ENCODE measurements at regions not wholly inside any gene's neighbourhood (a gene's known extent, or its start where the extent isn't known, plus 50 kb on each side); places are given as distances from the start of the nearest gene placed in this dataset.

DNA sequence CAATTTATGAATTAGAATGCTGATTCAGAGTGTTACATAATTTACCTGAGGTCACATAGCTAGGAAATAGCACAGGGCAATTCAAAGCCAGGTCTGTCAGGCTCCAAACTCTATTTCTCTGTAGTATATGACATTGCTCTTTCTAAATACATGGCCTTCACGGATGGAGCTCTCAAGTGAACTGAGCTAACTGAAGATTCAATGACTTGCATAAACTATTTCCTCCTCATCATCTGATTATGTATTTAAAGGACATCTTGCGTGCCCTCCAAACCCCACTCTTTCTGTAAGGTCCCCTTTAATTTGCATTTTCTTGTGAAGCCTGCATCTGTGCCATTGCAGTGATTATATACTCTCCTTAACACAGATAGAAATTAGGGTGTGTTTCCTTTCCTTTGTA is 537.4 kb upstream of the VRK2 start:
- Histone ChIP-seq H3K27ac (ENCODE audit: low read length) (no peak overlapping the region), H3K36me3 (ENCODE audit: control insufficient read depth in 2 of 2, insufficient read depth in 2 of 2, low read length in 2 of 2) (no peaks in the 10 kb centered on the region), H3K9me3 (ENCODE audit: control insufficient read depth in 2 of 2, low read length in 2 of 2) (no peaks in the 10 kb centered on the region), H3K4me1 (ENCODE audit: control insufficient read depth, insufficient read depth, low read length) (no peaks in the 10 kb centered on the region), H3K27me3 (ENCODE audit: control insufficient read depth in 1 of 2, insufficient read depth in 2 of 2, low read length in 2 of 2) (no peaks in the 10 kb centered on the region), H3K4me3 (ENCODE audit: low read length in 2 of 2) (no peak overlapping the region), H3K9ac (ENCODE audit: low read length in 2 of 2) (no peak overlapping the region)

DNA sequence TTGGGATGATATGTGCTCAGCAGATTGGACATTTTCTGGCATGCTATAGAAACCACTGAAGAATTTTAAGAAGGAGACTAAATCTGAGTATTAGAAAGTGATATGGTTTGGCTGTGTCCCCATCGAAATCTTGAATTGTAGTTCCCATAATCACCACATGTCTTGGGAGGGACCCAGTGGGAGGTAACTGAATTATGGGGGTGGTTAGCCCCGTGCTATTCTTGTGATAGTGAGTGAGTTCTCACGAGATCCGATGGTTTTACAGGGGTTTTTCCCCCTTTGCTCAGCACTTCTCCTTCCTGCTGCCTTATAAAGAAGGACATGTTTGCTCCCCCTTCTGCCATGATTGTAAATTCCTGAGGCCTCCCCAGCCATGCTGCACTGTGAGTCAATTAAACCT is 535.9 kb upstream of the VRK2 start:
- H3K4me3 ChIP-seq (ENCODE audit: low read length in 2 of 2), result no peak overlapping the region
- H3K9me3 ChIP-seq (ENCODE audit: control insufficient read depth in 2 of 2, low read length in 2 of 2), result no peaks in the 10 kb centered on the region
- no peaks in the 10 kb centered on the region for H3K27me3 ChIP-seq (ENCODE audit: control insufficient read depth in 1 of 2, insufficient read depth in 2 of 2, low read length in 2 of 2)
- H3K9ac ChIP-seq (ENCODE audit: low read length in 2 of 2), result no peak overlapping the region
- H3K36me3 ChIP-seq (ENCODE audit: control insufficient read depth in 2 of 2, insufficient read depth in 2 of 2, low read length in 2 of 2), result no peaks in the 10 kb centered on the region
- no peaks in the 10 kb centered on the region for H3K4me1 ChIP-seq (ENCODE audit: control insufficient read depth, insufficient read depth, low read length)
- H3K27ac ChIP-seq (ENCODE audit: low read length), result no peak overlapping the region

DNA sequence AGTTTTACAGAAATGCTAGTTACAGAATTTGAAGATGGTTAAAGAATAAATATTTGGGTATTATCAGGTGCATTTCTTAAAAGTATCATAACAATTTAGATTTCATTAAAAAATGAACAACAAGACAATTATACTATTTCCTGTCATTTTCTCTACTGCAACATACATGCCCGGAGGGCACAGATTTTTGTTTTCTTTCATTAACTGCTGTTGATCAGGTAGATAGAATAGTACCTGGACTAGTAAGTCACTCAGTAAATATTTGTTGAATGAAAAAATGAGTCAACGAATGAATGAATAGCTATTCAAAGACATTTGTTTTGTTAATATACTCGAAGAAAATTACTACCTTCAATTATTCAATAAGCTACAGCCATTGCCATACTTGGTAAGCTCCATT is 531.2 kb upstream of the VRK2 start:
- no peak overlapping the region for H3K27ac ChIP-seq (ENCODE audit: low read length)
- no peaks in the 10 kb centered on the region for H3K27me3 ChIP-seq (ENCODE audit: control insufficient read depth in 1 of 2, insufficient read depth in 2 of 2, low read length in 2 of 2)
- H3K4me1 ChIP-seq (ENCODE audit: control insufficient read depth, insufficient read depth, low read length), result no peaks in the 10 kb centered on the region
- H3K36me3 ChIP-seq (ENCODE audit: control insufficient read depth in 2 of 2, insufficient read depth in 2 of 2, low read length in 2 of 2), result no peaks in the 10 kb centered on the region
- H3K9me3 ChIP-seq (ENCODE audit: control insufficient read depth in 2 of 2, low read length in 2 of 2), result no peaks in the 10 kb centered on the region
- H3K4me3 ChIP-seq (ENCODE audit: low read length in 2 of 2), result no peak overlapping the region
- H3K9ac ChIP-seq (ENCODE audit: low read length in 2 of 2), result no peak overlapping the region

DNA sequence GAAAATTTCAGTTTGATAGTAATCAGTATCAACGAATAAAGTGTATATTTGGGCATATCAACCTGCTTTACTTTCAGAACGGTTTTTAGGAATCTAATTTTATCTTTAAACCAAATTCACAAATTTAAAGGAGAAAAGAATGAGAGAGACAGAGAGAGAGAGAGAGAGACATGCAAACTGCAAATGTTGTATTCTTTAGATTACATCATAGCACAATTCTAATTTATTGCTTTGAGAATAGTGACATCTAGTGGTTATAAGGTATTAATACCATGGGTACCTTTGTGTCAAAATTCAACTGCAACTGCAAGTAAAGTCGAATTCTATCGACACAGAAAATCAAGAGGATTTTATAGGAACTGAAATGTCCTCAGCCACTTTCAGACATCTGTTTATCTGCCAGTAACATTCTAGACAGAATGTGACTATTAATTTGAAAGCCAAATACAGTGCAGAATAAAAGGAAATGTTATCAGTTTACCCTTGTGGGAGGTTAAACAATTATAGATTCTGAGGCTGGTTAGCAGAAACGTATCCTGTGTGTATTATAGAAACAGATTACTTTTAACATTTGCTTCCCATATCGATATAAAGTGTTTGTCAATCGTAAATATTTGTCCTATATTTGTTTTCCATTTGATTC is 529.8 kb upstream of the VRK2 start:
- no peak overlapping the region for H3K9ac ChIP-seq (ENCODE audit: low read length in 2 of 2)
- no peaks in the 10 kb centered on the region for H3K4me1 ChIP-seq (ENCODE audit: control insufficient read depth, insufficient read depth, low read length)
- no peak overlapping the region for H3K4me3 ChIP-seq (ENCODE audit: low read length in 2 of 2)
- H3K27ac ChIP-seq (ENCODE audit: low read length), result no peak overlapping the region
- H3K36me3 ChIP-seq (ENCODE audit: control insufficient read depth in 2 of 2, insufficient read depth in 2 of 2, low read length in 2 of 2), result no peaks in the 10 kb centered on the region
- no peaks in the 10 kb centered on the region for H3K27me3 ChIP-seq (ENCODE audit: control insufficient read depth in 1 of 2, insufficient read depth in 2 of 2, low read length in 2 of 2)
- H3K9me3 ChIP-seq (ENCODE audit: control insufficient read depth in 2 of 2, low read length in 2 of 2), result no peaks in the 10 kb centered on the region

DNA sequence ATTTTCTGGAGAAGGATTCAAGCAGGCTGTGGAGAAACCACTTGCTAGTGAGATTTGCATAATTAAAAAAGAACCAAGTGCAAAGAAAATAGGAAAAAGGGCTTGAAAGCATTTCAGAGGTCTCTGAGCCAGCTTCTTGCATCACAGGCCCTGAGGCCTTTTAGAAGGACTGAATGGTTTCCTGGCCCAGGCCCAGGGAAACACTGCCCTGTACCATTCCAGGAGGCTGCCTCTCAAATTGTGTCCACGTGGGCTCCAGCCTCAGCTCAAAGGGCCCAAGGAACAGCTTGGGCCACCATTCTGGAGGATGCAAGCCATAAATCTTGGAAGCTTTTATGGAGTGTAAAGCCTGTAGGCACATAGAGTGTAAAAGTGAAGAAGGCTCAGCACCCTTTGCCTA is 523.3 kb upstream of the VRK2 start:
- Histone ChIP-seq H3K27me3 (ENCODE audit: control insufficient read depth in 1 of 2, insufficient read depth in 2 of 2, low read length in 2 of 2) (no peaks in the 10 kb centered on the region), H3K9ac (ENCODE audit: low read length in 2 of 2) (no peak overlapping the region), H3K4me3 (ENCODE audit: low read length in 2 of 2) (no peak overlapping the region), H3K9me3 (ENCODE audit: control insufficient read depth in 2 of 2, low read length in 2 of 2) (no peaks in the 10 kb centered on the region), H3K27ac (ENCODE audit: low read length) (no peak overlapping the region), H3K36me3 (ENCODE audit: control insufficient read depth in 2 of 2, insufficient read depth in 2 of 2, low read length in 2 of 2) (no peaks in the 10 kb centered on the region), H3K4me1 (ENCODE audit: control insufficient read depth, insufficient read depth, low read length) (no peaks in the 10 kb centered on the region)

DNA sequence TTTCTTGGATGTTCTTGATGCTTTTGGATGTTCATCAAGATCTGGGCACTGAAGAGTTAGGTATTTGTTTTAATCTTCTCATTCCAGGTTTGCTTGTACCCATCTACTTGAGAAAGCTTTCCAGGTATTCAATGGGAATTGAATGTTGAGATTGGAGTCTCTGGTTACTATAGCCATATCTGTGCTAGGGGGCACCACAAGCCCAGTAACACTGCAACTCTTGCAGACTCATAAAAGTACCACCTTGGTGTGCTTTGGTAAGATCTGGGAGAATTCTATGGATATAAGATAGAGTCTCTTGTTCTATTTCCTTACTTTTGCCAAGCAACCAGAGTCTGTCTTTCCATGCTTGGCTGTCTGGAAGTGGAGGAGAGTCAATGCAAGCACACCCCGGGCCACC is 518.9 kb upstream of the VRK2 start:
- H3K4me3 ChIP-seq (ENCODE audit: low read length in 2 of 2), result no peak overlapping the region
- H3K9me3 ChIP-seq (ENCODE audit: control insufficient read depth in 2 of 2, low read length in 2 of 2), result no peaks in the 10 kb centered on the region
- no peaks in the 10 kb centered on the region for H3K36me3 ChIP-seq (ENCODE audit: control insufficient read depth in 2 of 2, insufficient read depth in 2 of 2, low read length in 2 of 2)
- no peaks in the 10 kb centered on the region for H3K4me1 ChIP-seq (ENCODE audit: control insufficient read depth, insufficient read depth, low read length)
- H3K27me3 ChIP-seq (ENCODE audit: control insufficient read depth in 1 of 2, insufficient read depth in 2 of 2, low read length in 2 of 2), result no peaks in the 10 kb centered on the region
- no peak overlapping the region for H3K27ac ChIP-seq (ENCODE audit: low read length)
- no peak overlapping the region for H3K9ac ChIP-seq (ENCODE audit: low read length in 2 of 2)

DNA sequence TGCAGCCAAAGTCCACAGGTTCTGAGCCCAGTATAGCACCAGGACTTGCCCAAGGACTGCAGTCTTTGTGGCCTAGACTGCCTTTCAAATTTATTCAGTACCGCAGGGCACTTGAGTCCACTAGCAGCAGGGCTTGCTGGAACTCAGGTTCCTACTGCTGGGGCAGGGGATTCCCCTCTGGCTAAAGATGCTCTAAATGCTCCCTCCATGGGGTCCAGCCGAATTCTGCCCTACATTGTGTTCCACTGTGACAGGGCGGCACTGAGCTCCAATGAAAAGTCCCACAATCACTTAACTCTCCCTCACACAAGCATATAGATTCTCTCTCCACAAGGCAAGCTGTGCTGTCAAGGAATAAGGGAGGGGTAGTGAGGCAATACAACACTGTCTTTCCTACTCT is 518.1 kb upstream of the VRK2 start:
- Histone ChIP-seq H3K27ac (ENCODE audit: low read length) (no peak overlapping the region), H3K9me3 (ENCODE audit: control insufficient read depth in 2 of 2, low read length in 2 of 2) (no peaks in the 10 kb centered on the region), H3K9ac (ENCODE audit: low read length in 2 of 2) (no peak overlapping the region), H3K4me1 (ENCODE audit: control insufficient read depth, insufficient read depth, low read length) (no peaks in the 10 kb centered on the region), H3K27me3 (ENCODE audit: control insufficient read depth in 1 of 2, insufficient read depth in 2 of 2, low read length in 2 of 2) (no peaks in the 10 kb centered on the region), H3K4me3 (ENCODE audit: low read length in 2 of 2) (no peak overlapping the region), H3K36me3 (ENCODE audit: control insufficient read depth in 2 of 2, insufficient read depth in 2 of 2, low read length in 2 of 2) (no peaks in the 10 kb centered on the region)

DNA sequence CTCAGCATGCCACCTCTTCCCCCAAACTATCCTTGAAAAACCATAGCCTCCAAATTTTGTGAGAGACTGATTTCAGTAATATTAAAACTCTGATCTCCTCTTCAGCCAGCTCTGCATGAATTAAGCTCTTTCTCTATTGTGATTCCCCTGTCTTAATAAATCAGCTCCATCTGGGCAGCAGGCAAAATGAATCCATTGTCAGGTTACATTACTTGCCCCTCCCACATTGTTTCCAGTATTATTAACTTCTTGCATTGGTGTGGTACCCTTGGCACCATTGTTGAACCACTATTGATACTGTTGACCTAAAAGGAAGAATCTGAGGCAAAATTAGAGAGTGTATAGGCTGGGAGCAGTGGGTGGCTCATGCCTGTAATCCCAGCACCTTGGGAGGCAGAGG is 512.2 kb upstream of the VRK2 start:
- Histone ChIP-seq H3K36me3 (ENCODE audit: control insufficient read depth in 2 of 2, insufficient read depth in 2 of 2, low read length in 2 of 2) (no peaks in the 10 kb centered on the region), H3K9me3 (ENCODE audit: control insufficient read depth in 2 of 2, low read length in 2 of 2) (no peaks in the 10 kb centered on the region), H3K27me3 (ENCODE audit: control insufficient read depth in 1 of 2, insufficient read depth in 2 of 2, low read length in 2 of 2) (no peaks in the 10 kb centered on the region), H3K9ac (ENCODE audit: low read length in 2 of 2) (no peak overlapping the region), H3K4me1 (ENCODE audit: control insufficient read depth, insufficient read depth, low read length) (no peaks in the 10 kb centered on the region), H3K27ac (ENCODE audit: low read length) (no peak overlapping the region), H3K4me3 (ENCODE audit: low read length in 2 of 2) (no peak overlapping the region)

DNA sequence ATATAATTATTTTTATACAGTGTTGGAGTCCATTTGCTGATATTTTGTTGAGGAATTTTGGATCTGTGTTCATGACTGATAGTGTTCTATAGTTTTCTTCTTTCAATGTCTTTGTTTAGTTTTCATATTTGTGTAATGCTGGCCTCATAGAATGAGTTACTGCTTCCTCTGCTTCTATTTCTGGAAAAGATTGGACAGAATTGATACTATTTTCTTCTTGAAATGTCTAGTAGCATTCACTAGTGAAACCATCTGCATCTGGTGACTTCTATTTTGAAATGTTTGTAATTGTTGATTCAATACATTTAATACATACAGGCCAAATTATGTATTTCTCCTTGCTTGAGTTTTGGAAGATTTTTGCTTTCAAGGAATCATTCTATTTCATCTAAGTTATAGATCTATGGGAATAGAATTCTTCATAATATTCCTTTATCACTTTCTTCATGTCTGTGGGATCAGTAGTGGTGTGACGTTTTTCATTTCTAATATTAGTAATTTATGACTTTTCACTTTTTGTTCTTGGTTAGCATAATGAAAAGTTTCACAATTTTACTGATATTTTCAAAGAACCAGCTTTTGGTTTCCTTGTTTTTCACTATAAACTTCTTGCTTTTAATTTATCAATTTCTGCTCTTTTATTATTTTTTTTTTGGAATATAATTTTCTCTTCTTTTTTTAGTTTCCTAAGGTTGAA is 509.9 kb upstream of the VRK2 start:
- Histone ChIP-seq H3K9ac (ENCODE audit: low read length in 2 of 2) (no peak overlapping the region), H3K4me1 (ENCODE audit: control insufficient read depth, insufficient read depth, low read length) (no peaks in the 10 kb centered on the region), H3K27ac (ENCODE audit: low read length) (no peak overlapping the region), H3K9me3 (ENCODE audit: control insufficient read depth in 2 of 2, low read length in 2 of 2) (no peaks in the 10 kb centered on the region), H3K27me3 (ENCODE audit: control insufficient read depth in 1 of 2, insufficient read depth in 2 of 2, low read length in 2 of 2) (no peaks in the 10 kb centered on the region), H3K4me3 (ENCODE audit: low read length in 2 of 2) (no peak overlapping the region), H3K36me3 (ENCODE audit: control insufficient read depth in 2 of 2, insufficient read depth in 2 of 2, low read length in 2 of 2) (no peaks in the 10 kb centered on the region)

DNA sequence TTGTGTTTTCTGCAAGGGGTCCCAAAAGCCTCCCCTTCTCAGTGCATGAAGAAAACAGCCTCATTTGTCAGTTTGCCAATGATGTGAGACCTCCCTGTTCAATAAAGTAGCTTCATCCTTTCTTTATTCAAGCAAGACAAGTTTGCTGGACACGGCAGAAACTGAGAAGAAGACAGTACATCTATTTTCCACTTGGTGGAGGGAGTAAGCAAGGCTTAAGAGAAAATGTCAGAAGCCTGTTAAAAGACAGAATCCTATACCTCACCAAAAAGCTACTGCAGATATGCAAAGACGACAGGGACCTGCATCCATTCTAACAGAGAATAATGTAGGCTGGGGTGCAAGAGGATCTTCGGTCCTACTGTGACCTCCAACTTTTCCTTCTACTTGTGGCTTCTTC is 506.8 kb upstream of the VRK2 start:
- no peak overlapping the region for H3K4me3 ChIP-seq (ENCODE audit: low read length in 2 of 2)
- H3K4me1 ChIP-seq (ENCODE audit: control insufficient read depth, insufficient read depth, low read length), result no peaks in the 10 kb centered on the region
- H3K27ac ChIP-seq (ENCODE audit: low read length), result no peak overlapping the region
- no peaks in the 10 kb centered on the region for H3K27me3 ChIP-seq (ENCODE audit: control insufficient read depth in 1 of 2, insufficient read depth in 2 of 2, low read length in 2 of 2)
- H3K36me3 ChIP-seq (ENCODE audit: control insufficient read depth in 2 of 2, insufficient read depth in 2 of 2, low read length in 2 of 2), result no peaks in the 10 kb centered on the region
- no peaks in the 10 kb centered on the region for H3K9me3 ChIP-seq (ENCODE audit: control insufficient read depth in 2 of 2, low read length in 2 of 2)
- H3K9ac ChIP-seq (ENCODE audit: low read length in 2 of 2), result no peak overlapping the region

DNA sequence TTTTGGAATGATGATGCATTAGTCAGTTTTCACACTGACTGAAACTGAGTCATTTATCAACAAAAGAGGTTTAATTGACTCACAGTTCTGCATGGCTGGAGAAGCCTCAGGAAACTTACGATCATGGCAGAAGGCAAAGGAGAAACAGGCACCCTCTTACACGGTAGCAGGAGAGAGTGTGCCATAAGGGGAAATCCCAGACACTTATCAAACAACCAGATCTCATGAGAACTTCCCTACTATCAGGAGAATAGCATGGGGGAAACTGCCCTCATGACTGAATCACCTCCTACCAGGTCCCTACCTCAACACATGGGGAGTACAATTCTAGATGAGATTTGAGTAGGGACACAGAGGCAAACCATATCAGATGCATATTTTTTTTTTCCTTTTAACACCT is 504.5 kb upstream of the VRK2 start:
- no peak overlapping the region for H3K27ac ChIP-seq (ENCODE audit: low read length)
- H3K36me3 ChIP-seq (ENCODE audit: control insufficient read depth in 2 of 2, insufficient read depth in 2 of 2, low read length in 2 of 2), result no peaks in the 10 kb centered on the region
- H3K9ac ChIP-seq (ENCODE audit: low read length in 2 of 2), result no peak overlapping the region
- no peaks in the 10 kb centered on the region for H3K27me3 ChIP-seq (ENCODE audit: control insufficient read depth in 1 of 2, insufficient read depth in 2 of 2, low read length in 2 of 2)
- H3K4me1 ChIP-seq (ENCODE audit: control insufficient read depth, insufficient read depth, low read length), result no peaks in the 10 kb centered on the region
- no peak overlapping the region for H3K4me3 ChIP-seq (ENCODE audit: low read length in 2 of 2)
- no peaks in the 10 kb centered on the region for H3K9me3 ChIP-seq (ENCODE audit: control insufficient read depth in 2 of 2, low read length in 2 of 2)

Data from stomach smooth muscle (tissue), 2 donors.